Ramos (cell line): ENCODE measurements at regions not wholly inside any gene's neighbourhood (a gene's known extent, or its start where the extent isn't known, plus 50 kb on each side); places are given as distances from the start of the nearest gene placed in this dataset.

ENCODE experiments used
- in situ Hi-C: fragments of 300-500 bp; cut with MboI; formaldehyde crosslinking; loops from one replicate; pipeline ENCODE4 v1.14.3; 2022; ENCODE audit warnings: low sequenced_read_pairs; ENCODE audit not compliant: unreplicated experiment

DNA sequence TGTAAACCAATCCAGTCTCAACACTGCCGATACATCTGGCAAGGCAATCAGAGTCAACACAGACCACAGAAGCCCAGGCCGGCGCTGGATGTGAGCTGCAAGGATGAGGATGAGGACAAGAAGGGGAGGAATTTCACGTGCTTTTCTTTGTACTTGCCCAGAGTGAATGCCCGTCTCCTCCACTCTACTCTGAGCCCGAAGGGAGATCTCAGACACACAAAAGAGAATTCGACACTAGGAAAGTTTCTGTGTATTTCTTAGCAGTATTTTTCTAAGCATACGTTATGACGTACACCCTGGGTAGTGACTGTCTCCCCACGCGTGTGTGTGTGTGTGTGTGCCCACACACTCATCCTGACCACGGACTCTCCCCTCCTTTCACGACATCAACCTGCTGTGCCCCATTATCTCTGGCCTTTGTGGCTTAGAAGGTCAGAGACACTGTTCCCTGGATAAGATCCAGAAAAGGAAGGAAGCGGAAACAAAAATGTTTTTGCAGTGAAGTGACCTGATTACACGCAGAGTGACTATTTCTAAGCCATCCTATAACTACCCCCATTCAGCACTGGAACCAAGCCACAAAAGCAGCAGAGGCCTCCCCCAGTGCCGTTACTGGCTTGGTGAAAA is 227.3 kb upstream of the DAPK1 start:
- in situ Hi-C loops, result no loop called here

DNA sequence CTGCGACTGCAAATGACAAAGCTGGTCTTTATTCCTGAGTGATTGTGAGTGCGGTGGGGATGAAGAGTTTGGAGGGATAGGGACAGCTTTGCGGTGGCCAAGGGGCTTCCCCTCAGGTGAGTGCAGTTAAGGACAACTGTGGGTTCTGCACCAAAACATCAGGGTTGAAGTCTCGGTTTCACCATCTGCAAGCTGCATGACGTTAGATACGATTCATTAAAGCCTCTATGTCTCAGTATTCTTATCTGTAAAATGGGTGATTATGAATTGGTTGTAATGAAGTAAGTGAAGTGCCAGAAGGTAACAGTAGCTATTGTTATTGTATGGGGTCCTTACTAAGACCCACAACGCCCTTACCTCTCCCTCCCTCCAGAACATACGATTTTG is 226.8 kb upstream of the DAPK1 start:
- in situ Hi-C loops, result no loop called here

DNA sequence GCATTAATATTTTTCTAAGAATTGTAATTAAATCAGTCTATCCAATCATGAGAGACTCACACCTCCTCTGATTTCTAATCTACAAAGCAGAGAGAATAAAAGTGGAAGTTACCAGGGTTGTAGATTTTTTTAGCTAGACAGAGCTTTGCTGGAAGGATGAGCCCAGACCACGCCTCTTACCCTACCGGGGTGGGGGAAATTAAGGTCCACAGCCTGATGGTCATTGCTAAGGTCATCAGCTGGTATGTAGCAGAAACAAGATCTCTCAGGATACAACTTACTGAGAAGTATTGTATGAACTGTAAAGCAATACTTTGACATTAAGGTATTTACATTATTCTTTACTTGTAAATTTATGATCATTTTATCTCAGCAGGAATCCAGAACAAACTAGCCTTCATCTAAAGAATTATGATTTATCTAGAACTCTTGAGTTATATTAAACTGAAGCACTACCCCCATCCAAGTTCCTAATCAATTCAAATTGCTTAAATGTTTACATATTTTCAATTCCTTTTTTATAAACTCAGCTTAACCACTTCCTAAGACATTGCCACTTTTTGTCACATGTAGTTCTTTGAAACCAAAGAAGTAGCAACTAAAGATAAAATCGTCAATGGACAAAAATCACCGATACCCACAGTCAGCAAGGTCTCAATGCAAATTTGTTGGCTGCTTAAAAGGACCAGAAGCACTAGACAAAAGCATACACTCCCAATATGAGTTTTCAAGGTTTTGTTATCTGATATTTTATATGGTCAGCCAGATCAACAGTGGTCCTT is 225.8 kb upstream of the DAPK1 start:
- in situ Hi-C loops, result no loop called here

DNA sequence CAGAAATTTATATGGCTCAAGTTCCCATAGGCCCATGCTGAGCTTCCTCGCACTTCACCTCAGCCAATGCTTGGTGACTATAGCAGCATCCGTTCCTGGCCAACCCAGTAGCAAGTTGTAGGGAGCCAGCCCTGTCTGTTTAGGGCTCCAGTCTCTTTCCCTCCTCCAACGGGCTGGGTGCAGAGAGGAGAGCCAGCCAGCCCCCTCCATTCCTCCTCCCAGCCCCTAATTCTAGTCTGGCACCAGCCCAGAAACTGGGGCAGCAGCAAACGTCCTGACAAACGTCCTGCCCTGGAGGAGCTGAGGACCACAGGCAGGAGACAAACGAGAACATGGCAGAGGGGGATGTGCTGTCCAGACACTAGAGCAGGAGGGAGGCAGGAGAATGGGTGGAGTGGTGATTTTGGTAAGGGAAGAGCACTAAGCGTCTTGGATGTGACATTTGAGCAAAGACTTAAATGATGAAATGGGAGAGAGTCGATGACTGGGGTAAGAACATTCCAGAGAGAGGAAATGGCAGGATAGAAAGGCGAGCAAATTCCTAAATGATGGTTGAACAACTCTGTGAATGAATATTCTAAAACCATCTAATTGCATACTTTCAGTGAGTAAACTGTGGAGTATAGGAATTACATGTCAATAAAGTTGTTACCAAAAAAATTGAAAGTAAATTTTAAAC is 222.5 kb upstream of the DAPK1 start:
- in situ Hi-C loops, result no loop called here

DNA sequence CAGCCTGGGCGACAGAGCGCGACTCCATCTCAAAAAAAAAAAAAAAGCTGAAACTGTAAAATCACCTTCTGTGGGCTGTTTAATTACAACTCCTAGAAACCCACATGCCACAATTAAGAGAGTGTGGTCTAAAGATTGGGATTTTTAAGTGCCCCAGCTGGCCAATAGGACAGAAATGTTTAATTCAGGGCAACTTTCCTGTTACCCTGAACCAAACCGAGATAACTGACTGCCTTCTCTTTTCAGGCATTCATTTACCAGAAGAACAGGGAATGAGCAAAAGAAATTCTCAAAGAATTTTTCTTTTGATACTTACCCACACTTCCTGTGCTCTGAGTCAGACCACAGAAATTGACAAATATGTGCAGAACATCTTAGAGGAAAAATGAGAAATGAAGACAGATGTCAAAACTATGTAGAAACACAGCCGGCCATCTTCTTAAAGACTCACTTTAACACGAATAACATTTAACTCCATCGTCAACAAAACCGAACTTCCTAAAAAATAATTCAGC is 221.3 kb upstream of the DAPK1 start:
- in situ Hi-C loops, result no loop called here

DNA sequence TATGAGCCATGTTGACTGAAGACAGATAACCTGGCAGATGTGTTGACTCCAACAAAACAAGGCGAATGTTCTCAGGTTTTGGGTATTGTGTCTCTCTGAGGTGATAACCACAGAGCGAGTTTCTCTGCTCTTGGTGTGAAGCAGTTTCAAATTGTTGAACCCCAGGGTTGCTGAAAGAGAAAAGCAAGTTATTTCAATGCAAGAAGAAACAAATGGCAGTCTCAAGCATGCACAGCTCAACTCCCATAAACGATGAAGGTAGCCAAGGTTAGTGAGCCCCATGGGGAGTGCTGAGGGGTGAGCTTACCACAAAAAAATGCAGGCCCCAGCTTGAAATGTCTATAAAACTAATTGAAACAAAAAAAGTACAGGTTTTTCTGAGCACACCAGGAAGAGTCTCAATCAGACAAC is 220.8 kb upstream of the DAPK1 start:
- in situ Hi-C loops, result no loop called here

DNA sequence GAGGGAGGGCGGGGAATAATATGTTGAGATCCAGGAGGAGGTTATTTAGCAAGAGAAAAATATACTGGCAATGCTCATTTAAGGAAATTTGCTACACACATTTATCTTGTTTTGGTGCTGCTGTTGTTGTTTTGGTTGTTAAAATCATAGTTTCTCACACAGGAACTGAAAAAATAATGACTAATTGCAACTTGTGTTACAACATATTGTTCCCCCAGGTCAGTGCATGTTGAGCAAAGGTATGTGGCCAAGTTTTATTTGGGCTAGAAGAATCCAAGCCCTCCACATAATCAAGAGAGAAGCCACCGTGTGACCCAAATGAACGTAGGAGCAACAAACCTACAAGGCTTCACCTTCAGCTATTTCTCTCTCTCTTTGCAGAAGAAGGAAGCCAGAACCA is 220.3 kb upstream of the DAPK1 start:
- in situ Hi-C loops, result no loop called here

DNA sequence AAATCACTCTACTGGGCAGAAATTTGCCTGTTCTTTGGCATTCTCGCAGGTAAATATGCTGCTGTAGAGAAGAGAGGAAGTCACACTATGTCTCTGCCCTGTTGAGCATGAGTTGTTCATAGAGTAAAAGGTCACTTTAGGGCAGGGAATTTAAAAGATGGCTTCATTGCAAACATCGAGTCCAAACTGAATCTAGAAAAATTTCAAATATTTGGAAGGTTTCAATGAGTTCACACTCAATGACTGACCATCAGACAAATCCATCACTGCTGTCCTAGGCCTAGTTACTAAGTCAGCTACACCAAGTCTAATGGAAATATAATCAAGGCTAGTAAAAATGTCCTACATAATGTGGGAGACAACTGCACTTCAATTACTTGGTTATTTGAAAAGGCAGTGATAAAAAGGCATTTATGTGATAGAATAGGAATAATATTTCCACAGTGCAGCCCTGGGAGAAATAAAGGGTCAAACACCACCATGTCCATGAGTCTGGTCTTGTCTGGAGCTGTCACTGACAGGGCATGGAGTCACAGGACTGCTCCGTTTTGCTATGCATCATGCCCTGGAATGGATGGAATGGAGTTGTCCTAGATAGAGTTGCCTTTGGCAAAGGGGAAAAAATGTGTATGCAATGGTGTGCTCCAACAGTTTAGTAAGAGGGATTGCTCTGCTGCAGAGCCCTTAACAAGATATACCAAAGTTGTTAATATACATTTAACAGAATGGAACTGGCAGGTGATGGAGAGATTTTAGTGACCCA is 218.5 kb upstream of the DAPK1 start:
- in situ Hi-C loops, result no loop called here

DNA sequence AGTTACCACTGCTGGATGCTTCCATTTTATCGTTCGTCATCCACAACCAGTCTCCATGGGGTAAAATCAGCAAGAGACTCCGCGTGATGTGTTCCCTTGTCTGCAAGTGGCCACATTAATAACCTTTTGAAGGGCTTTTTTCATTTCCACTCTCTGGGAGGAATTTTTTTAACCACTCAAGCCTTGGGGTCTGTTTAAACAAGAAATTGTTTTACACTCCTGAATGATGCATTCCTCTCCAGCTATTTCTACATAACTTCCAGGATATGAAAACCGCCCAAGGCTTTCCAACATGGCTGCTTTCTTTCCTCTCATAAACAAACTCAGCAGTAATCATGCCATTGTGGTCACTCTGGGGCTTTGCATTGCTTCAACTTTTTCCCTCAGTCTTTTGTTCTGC is 217.2 kb upstream of the DAPK1 start:
- in situ Hi-C loops, result no loop called here

DNA sequence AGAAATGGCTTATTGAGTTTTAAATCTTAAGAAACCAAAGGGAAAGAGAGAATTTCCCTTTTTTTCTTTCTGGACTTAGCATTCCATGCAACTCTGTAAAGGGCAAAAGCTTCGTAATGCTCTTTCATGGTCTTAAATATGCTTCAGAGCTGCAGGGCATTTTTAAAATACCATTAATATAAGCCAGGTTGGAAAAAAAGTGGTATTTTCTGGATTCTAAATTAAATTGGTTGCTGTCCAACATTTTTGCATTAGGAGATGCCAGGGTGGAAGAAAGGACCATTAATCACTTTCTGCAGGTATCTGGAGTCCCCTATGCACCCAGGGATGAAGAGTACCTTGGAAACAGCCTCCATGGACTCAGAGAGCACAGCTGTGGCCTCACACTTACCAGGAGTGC is 215.1 kb upstream of the DAPK1 start:
- in situ Hi-C loops, result no loop called here

DNA sequence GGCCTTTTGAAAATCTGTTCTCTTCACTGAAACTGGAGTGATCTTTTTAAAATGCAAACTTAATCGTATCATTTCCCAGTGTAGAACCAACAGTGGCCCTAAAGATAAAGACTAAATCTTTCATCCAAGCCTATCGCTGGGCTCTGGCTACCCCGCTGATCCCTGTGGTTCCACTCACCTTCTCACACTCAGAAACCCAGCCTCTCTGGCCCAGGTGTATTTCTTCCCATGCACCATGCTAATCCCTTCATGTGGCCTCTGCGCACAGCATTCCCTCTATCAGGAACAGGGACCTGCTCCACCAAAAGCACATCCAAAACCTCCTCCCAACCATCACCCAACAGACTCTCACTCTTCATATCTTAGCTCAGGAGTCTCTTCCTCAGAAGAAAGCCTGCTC is 214.1 kb upstream of the DAPK1 start:
- in situ Hi-C loops, result no loop called here

DNA sequence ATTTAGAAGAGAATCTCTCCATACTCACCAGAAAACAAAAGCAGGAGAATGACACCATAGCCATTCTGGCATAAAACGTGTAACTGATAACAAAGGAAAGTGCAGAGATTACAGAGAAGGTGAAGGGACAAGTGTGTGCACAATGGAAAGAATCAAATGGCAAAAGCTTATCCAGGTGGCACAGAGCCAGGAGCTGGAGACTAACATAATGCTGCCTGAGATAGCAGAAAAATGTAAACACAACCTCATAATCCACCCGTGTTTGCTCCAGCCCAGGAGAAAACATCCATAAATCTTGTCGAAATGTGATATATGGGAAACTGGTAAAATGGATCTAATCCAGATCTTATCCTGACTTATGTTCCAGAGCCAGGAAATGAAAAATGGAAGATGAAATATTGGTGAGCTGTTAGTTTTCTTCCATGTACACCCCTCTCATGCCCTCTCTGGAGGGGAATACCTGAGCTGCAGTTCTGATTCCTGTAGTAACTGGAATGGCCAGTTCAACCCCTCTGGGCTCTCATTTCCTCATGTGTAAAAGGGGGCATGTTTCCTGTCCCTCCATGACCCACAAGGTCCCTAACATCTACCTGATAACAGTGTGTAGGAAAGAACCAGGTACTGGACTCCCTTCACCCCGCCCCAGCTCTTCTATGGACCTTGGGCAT is 212.3 kb upstream of the DAPK1 start:
- in situ Hi-C loops, result no loop called here

DNA sequence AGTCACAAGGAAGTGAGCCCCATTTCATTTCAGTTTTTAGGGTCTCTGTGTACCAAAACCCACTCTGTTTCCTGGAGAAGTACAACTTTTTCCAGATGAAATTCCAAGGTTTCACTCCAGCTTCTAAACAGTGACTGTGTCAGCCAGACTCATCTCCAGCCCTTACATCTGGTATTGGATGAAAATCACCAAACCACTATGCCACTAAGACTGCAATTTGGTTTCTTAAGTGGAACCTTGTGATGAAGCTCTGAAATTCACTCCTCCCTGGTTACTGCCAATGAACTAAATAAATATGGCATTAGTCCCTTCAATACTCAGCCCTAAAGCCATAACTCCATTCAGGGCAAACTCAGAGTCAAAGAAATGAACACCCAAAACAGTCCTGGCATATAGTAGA is 211.2 kb upstream of the DAPK1 start:
- in situ Hi-C loops, result no loop called here

DNA sequence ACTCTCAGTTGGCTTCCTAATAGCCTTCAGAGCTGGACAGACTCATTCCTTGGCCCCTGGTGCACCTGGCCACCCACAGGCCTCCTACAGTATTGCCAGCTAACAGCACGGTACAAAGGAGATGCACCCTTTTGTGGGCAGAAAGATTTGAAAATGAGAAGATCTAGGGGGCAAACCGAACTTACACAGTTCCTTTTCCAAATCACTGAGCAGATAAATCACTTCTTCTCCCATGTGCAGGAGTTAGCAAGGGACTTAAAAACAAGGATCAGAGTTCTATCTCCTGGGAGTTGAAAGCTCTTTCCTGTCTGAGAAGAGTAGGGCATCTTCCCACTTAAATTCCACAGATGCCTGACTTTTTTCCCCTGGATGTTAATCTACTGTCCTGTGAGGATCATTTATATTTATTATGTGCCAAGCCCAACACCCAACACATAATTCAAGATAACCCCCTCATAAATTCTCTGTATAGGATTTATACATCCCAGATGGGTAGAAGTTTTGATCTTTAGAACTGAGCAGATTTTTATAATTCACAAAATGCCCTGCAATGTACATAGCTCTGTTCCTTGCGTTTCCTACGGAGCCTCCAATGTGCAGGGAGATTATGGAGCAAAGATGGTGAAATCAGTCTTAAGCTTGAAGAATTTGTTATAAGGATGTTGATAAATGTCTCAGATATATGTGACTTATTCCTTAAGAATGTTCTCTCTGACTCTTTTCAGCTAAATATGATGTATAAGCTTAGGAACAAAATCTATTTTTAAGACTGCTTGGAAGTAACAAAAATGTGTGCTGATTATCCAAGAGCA is 207.2 kb upstream of the DAPK1 start:
- in situ Hi-C loops, result no loop called here

DNA sequence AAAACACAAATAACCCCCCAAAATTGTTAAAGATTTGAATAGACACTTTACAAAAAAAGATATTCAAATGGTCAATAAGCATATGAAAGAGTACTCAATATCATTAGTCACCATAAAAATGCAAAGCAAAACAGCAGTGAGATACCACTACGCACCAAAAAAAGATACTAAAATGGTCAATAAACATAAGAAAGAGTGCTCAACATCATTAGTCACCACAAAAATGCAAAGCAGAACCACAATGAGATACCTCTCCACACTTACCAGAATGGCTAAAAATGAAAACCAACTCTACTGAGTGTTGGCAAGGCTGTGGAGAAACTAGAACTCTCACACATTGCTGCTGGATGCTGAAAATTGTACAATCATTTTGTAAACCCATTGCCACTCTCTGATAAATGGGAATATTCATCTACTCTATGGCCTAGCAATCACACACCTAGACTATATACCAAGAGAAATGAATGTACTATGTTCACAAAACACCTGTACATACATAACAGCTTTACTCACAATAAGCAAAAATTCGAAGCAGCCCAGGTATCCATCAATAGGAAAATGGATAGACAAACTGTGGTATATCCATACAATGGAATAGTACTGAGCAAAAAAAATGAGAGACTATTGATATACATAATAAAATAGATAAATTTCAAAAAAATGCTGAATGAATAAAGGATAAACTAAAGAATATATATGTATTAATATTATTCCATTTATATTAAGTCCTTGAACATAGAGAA is 205.0 kb upstream of the DAPK1 start:
- in situ Hi-C loops, result no loop called here

DNA sequence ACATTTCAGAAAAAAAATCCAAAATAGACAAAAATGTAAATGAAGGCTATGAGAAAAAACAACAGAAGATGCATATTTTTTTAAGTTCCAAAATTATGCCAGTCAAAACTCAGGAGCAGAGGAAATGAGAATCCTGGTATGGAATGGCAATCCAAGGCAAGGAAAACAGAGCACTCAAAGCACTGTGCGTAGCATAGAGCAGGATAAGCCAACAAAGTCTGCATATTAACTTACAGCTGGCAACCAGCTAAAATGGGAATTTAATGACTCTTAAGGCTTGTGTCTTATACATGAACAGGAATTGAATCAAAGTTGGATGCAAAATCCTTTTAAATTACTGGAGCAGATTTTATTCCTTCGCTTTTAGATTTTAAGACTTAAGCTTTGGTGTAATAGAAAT is 203.5 kb upstream of the DAPK1 start:
- in situ Hi-C loops, result no loop called here

DNA sequence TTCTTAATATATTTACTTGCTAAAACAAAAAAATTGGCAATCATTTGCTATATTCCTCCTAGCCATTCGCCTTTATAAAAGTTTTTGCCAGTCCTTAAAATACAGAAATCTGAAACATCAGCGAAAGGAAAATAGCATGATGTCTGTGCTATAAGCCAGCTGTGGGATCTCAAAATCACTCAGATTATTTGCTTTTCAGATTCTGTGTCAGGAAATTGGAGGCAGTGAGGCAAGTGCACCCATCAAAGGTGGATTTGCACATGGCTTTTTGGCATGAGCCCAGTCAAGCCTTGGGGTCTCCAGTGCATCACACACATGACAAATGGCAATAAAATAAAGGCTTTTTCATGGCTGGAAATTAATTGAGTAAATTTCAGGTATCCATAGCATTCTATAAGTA is 196.8 kb upstream of the DAPK1 start:
- in situ Hi-C loops, result no loop called here

DNA sequence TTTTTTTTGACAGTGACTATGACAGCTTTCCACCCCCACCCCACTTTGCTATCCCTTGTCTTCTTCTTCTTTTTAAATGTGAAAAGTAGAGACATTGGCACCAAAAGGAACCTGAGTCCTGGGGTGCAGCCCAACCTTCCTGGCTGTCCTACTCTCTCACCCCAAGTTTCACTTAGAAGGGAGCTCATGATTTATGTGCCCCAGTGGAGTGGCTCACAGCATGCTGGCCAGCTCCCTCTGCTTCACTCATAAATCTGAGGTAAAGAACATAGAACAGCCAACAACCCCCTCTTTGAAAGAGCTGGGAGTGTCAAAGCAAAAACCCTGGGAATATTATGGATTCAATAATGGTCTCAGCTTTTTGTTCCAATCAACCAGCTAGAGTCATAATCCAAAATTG is 196.3 kb upstream of the DAPK1 start:
- in situ Hi-C loops, result no loop called here

DNA sequence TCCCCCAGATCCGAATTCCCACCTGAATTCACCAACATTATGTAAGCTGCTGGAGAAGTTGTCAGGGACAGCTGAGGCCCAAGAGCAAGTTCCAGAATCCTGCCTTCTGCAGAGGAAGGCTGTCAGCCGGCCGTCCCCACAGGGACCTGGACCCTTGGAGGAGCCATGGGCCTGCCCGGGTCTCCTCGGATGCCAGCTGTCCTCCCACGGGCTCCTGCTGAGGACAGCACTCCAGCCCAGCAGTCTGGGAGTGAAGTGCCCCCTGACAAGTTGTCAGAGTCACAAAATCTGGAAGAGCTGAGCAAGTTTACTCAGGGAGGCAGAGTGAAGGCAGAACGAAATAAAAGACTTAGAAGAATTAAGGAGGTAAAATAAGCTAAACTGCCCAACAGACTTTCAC is 192.5 kb upstream of the DAPK1 start:
- in situ Hi-C loops, result no loop called here
